Osteoblast (primary cell): ENCODE measurements at regions not wholly inside any gene's neighbourhood (a gene's known extent, or its start where the extent isn't known, plus 50 kb on each side); places are given as distances from the start of the nearest gene placed in this dataset.

Experiments
- DNase-seq: peaks from one replicate; pipeline ENCODE4 v3.0.0; 2011; ENCODE audit warnings: low spot score, mixed read lengths; ENCODE audit not compliant: insufficient read length; ENCODE audit errors: missing footprints
- H2AFZ ChIP-seq: 2 replicates; pipeline ENCODE4 v1.6.0; 2011; ENCODE audit warnings: mild to moderate bottlenecking, low read length
- H3K27ac ChIP-seq: 2 replicates; pipeline ENCODE4 v1.5.1; 2011; ENCODE audit warnings: mild to moderate bottlenecking, low read depth, low read length, moderate library complexity
- H3K27me3 ChIP-seq: 2 replicates; pipeline ENCODE4 v1.6.0; 2012; ENCODE audit warnings: mild to moderate bottlenecking, control low read depth, inconsistent platforms, low read length, moderate library complexity; ENCODE audit not compliant: insufficient read depth
- H3K36me3 ChIP-seq: 2 replicates; pipeline ENCODE4 v1.5.1; 2011; ENCODE audit warnings: mild to moderate bottlenecking, low read length, control low read depth, moderate library complexity; ENCODE audit not compliant: insufficient read depth
- H3K4me1 ChIP-seq: 2 replicates; pipeline ENCODE4 v1.5.1; 2011; ENCODE audit warnings: mild to moderate bottlenecking, low read length, control low read depth, moderate library complexity; ENCODE audit not compliant: insufficient read depth
- H3K4me2 ChIP-seq: 2 replicates; pipeline ENCODE4 v1.6.0; 2011; ENCODE audit warnings: mild to moderate bottlenecking, low read length; ENCODE audit not compliant: insufficient read depth
- H3K4me3 ChIP-seq: fragments of 200-600 bp; sonication (generic); 3 replicates; pipeline ENCODE4 v1.5.1; 2012; ENCODE audit warnings: mild to moderate bottlenecking, low read length, inconsistent platforms; ENCODE audit not compliant: insufficient read depth
- H3K79me2 ChIP-seq: 2 replicates; pipeline ENCODE4 v1.6.0; 2012; ENCODE audit warnings: mild to moderate bottlenecking, low read length, control low read depth, inconsistent platforms; ENCODE audit not compliant: insufficient read depth
- H3K9me3 ChIP-seq: 2 replicates; pipeline ENCODE4 v1.5.1; 2011; ENCODE audit warnings: low read depth, low read length, control low read depth
- H4K20me1 ChIP-seq: 2 replicates; pipeline ENCODE4 v1.6.0; 2012; ENCODE audit warnings: mild to moderate bottlenecking, low read length, control low read depth; ENCODE audit not compliant: insufficient read depth
- CTCF ChIP-seq: IDR thresholded peaks from 2 replicates; pipeline ENCODE4 v1.5.1; 2011; ENCODE audit warnings: mild to moderate bottlenecking, low read depth, low read length, moderate library complexity; ENCODE audit errors: extremely low read depth

GRCh38 chr3:59320080-59320479 is 270.3 kb upstream of the CFAP20DC start:
- Histone ChIP-seq H3K4me1 (no peaks in the 10 kb centered on the region), H3K4me2 (no peak overlapping the region), H3K36me3 (no peaks in the 10 kb centered on the region), H3K4me3 (no peak overlapping the region), H4K20me1 (no peaks in the 10 kb centered on the region), H3K9me3 (no peaks in the 10 kb centered on the region), H3K27me3 (no peaks in the 10 kb centered on the region), H3K79me2 (no peaks in the 10 kb centered on the region), H3K27ac (no peak overlapping the region), H2AFZ (no peak overlapping the region)
- DNase-seq = no peak
- TF ChIP-seq CTCF = no peak

- TF ChIP-seq CTCF = no peak
- DNase-seq = no peak
- H4K20me1 ChIP-seq = no peaks in the 10 kb centered on the region
- H2AFZ ChIP-seq = no peak overlapping the region
- no peaks in the 10 kb centered on the region for H3K4me1 ChIP-seq
- H3K9me3 ChIP-seq = no peaks in the 10 kb centered on the region
- H3K27ac ChIP-seq = no peak overlapping the region
- H3K79me2 ChIP-seq = no peaks in the 10 kb centered on the region
- H3K4me2 ChIP-seq = no peak overlapping the region
- H3K27me3 ChIP-seq = no peaks in the 10 kb centered on the region
- H3K4me3 ChIP-seq = no peak overlapping the region
- H3K36me3 ChIP-seq = no peaks in the 10 kb centered on the region
These were observed 269.6 kb upstream of the CFAP20DC start for GRCh38 chr3:59319442-59319841.

- Histone ChIP-seq H3K79me2 (no peaks in the 10 kb centered on the region), H3K27ac (no peak overlapping the region), H3K9me3 (no peaks in the 10 kb centered on the region), H3K4me2 (no peak overlapping the region), H4K20me1 (no peaks in the 10 kb centered on the region), H3K4me3 (no peak overlapping the region), H3K36me3 (no peaks in the 10 kb centered on the region), H3K27me3 (no peaks in the 10 kb centered on the region), H2AFZ (no peak overlapping the region), H3K4me1 (no peaks in the 10 kb centered on the region)
- no peak for TF ChIP-seq CTCF
- no peak for DNase-seq
These were observed 269.1 kb upstream of the CFAP20DC start for GRCh38 chr3:59318881-59319280.

- no peak for DNase-seq
- Histone ChIP-seq H3K27me3 (no peaks in the 10 kb centered on the region), H3K27ac (no peak overlapping the region), H3K4me3 (no peak overlapping the region), H3K79me2 (no peaks in the 10 kb centered on the region), H2AFZ (no peak overlapping the region), H4K20me1 (no peaks in the 10 kb centered on the region), H3K4me2 (no peak overlapping the region), H3K36me3 (no peaks in the 10 kb centered on the region), H3K4me1 (no peaks in the 10 kb centered on the region), H3K9me3 (no peaks in the 10 kb centered on the region)
- no peak for TF ChIP-seq CTCF
These were observed 267.6 kb upstream of the CFAP20DC start for GRCh38 chr3:59317386-59317785.
